GM21423 (cell line): ENCODE measurements at regions not wholly inside any gene's neighbourhood (a gene's known extent, or its start where the extent isn't known, plus 50 kb on each side); places are given as distances from the start of the nearest gene placed in this dataset.
"Not testable (repeated sequence)": the region's sequence is repeated elsewhere in the genome, so short reads cannot be mapped to it uniquely, and the experiment has no call there.

Experiments
- ATAC-seq: cut with Tn5 transposase; IDR thresholded peaks from one replicate; pipeline ENCODE4 v1.9.1; 2021; ENCODE audit warnings: mild to moderate bottlenecking, moderate library complexity; ENCODE audit not compliant: unreplicated experiment

GRCh38 chr18:45339810-45340550, 275.3 kb upstream of the SLC14A2 start:
- no peak for ATAC-seq

GRCh38 chr18:45340884-45341283, 274.4 kb upstream of the SLC14A2 start:
- ATAC-seq = no peak

- no peak for ATAC-seq
These were observed 273.8 kb upstream of the SLC14A2 start for GRCh38 chr18:45341454-45341853.

- no peak for ATAC-seq
These were observed 273.1 kb upstream of the SLC14A2 start for GRCh38 chr18:45342166-45342565.

GRCh38 chr18:45342653-45343052, 272.6 kb upstream of the SLC14A2 start:
- ATAC-seq = no peak

GRCh38 chr18:45343365-45343764, 271.9 kb upstream of the SLC14A2 start:
- no peak for ATAC-seq

- ATAC-seq = not testable (repeated sequence)
These were observed 270.6 kb upstream of the SLC14A2 start for GRCh38 chr18:45344680-45345079.

GRCh38 chr18:45349019-45349418, 266.3 kb upstream of the SLC14A2 start:
- no peak for ATAC-seq

GRCh38 chr18:45349467-45349866, 265.8 kb upstream of the SLC14A2 start:
- ATAC-seq = no peak

GRCh38 chr18:45350404-45351156, 264.7 kb upstream of the SLC14A2 start:
- no peak for ATAC-seq

GRCh38 chr18:45352874-45353273, 262.4 kb upstream of the SLC14A2 start:
- no peak for ATAC-seq

GRCh38 chr18:45353530-45353929, 261.7 kb upstream of the SLC14A2 start:
- no peak for ATAC-seq

GRCh38 chr18:45355944-45356520, 259.2 kb upstream of the SLC14A2 start:
- ATAC-seq = no peak

GRCh38 chr18:45357686-45358470, 257.4 kb upstream of the SLC14A2 start:
- ATAC-seq = no peak

- ATAC-seq = no peak
These were observed 255.8 kb upstream of the SLC14A2 start for GRCh38 chr18:45359275-45360009.

GRCh38 chr18:45361125-45361851, 254.0 kb upstream of the SLC14A2 start:
- ATAC-seq = no peak

GRCh38 chr18:45363196-45363595, 252.1 kb upstream of the SLC14A2 start:
- no peak for ATAC-seq

GRCh38 chr18:45365835-45366234, 249.4 kb upstream of the SLC14A2 start:
- no peak for ATAC-seq

GRCh38 chr18:45370255-45371010, 244.8 kb upstream of the SLC14A2 start:
- ATAC-seq = no peak
